ENCODE measurements at regions not wholly inside any gene's neighbourhood (a gene's known extent, or its start where the extent isn't known, plus 50 kb on each side); places are given as distances from the start of the nearest gene placed in this dataset.

DNA sequence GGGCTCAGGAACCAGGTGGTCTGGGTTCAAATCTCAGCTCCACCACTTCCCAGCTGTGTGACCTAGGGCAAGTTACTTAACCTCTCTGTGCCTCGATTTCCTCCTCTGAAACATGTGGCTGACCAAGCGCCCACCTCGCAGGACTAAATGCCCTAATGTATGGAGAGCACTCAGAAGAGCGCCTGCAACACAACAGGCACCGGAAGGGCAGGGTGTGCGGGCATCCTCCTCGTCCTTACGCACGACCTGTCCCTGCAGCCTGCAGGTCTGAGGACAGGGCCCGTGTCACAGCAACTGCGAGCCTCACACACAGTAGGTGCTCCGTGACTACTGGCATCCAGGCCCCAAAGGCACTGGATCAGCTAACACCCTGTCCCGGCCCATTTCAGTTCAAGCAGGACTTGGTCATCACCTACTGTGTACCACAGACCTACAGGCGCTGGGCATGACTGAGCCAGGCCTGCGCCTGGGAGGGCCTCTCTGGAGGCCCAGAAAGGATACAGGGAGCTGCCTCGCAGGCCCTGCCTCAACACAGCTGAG, 131.5 kb downstream of the NCOR2 start:
- no peaks in the 10 kb centered on the region for H3K36me3 ChIP-seq (ENCODE audit: control insufficient read depth, insufficient read depth, low read length)
- no peak overlapping the region for H3K9ac ChIP-seq (ENCODE audit: insufficient read depth, low read length)
- no peak for DNase-seq (ENCODE audit: low read depth in 2 of 2)
- no peaks in the 10 kb centered on the region for H3K9me3 ChIP-seq (ENCODE audit: control insufficient read depth, insufficient read depth, low read depth, low read length)
- no peak overlapping the region for H2AFZ ChIP-seq (ENCODE audit: low read length)
- H3K27ac ChIP-seq (ENCODE audit: insufficient read depth, low read length): no peak overlapping the region
- no peaks in the 10 kb centered on the region for H3K79me2 ChIP-seq (ENCODE audit: control insufficient read depth, insufficient read depth, low read length)
- no peak overlapping the region for H3K4me2 ChIP-seq (ENCODE audit: extremely low read depth, insufficient read depth, low read length)
- no peaks in the 10 kb centered on the region for H4K20me1 ChIP-seq (ENCODE audit: control insufficient read depth, extremely low read depth, insufficient read depth, low read length)
- peaks cover 7% of the 10 kb centered on the region for H3K4me1 ChIP-seq (ENCODE audit: control insufficient read depth, extremely low read depth, insufficient read depth, low read length)
- H3K27me3 ChIP-seq (ENCODE audit: control insufficient read depth, insufficient read depth, low read length): no peaks in the 10 kb centered on the region
- TF ChIP-seq, protein P1, sequence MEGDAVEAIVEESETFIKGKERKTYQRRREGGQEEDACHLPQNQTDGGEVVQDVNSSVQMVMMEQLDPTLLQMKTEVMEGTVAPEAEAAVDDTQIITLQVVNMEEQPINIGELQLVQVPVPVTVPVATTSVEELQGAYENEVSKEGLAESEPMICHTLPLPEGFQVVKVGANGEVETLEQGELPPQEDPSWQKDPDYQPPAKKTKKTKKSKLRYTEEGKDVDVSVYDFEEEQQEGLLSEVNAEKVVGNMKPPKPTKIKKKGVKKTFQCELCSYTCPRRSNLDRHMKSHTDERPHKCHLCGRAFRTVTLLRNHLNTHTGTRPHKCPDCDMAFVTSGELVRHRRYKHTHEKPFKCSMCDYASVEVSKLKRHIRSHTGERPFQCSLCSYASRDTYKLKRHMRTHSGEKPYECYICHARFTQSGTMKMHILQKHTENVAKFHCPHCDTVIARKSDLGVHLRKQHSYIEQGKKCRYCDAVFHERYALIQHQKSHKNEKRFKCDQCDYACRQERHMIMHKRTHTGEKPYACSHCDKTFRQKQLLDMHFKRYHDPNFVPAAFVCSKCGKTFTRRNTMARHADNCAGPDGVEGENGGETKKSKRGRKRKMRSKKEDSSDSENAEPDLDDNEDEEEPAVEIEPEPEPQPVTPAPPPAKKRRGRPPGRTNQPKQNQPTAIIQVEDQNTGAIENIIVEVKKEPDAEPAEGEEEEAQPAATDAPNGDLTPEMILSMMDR (conservative IDR thresholded peaks at IDR 0.05 in 1 of 2, IDR thresholded peaks at IDR 0.05 in 1 of 2; ENCODE audit: low read depth in 1 of 2, low read length in 2 of 2): no peak
- no peak for TF ChIP-seq EZH2 (IDR thresholded peaks at IDR 0.05; ENCODE audit: low read length, missing control alignments)
- no peak overlapping the region for H3K4me3 ChIP-seq (replicated peaks in 1 of 4; ENCODE audit: control extremely low read depth in 1 of 4, insufficient read depth in 1 of 4, low read depth in 3 of 4, low read length in 4 of 4)

DNA sequence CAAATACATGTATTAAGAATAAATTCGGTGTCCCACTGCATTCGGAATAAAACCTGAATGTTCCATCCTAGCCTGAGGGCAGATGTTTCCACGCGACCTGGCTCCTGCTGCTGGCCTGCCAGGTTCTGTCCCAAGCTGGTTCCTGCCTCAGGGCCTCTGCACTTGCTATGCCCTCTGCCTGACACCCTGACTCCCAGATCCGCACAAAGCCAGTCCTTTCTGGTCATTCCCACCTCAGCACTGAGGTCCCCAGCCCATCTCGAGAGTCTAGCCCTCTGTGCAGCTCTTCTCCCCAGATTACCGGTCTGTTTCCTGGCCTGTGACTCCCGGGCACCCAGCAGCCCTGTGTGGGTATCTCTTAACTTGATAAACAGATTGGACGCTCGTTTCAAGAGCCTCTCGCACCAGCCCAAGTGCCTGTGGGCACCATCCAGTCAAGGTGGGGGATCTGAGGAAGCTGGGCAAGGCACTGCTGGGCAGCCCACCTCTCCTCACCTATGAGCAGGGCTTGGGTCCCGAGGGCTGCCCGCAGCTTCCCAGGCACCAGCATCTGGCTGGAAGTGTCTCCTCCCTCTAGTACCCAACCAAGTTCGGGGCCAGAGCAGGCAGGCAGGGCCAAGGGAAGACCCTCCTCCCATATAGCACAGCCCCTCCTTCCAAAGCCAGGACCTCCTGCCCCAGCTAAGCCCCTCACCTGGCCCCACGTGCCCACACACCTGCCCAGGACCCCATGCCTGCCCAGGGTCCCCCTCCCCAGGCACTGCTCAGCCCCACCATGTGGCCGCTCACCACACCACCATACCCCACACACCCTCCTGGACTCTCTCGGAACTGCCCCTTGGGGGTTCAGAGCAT, 132.2 kb downstream of the NCOR2 start:
- Histone ChIP-seq H3K27ac (ENCODE audit: insufficient read depth, low read length) (no peak overlapping the region), H3K4me2 (ENCODE audit: extremely low read depth, insufficient read depth, low read length) (no peak overlapping the region), H3K4me1 (ENCODE audit: control insufficient read depth, extremely low read depth, insufficient read depth, low read length) (peaks cover 4% of the 10 kb centered on the region), H3K36me3 (ENCODE audit: control insufficient read depth, insufficient read depth, low read length) (peaks cover 5% of the 10 kb centered on the region), H3K9ac (ENCODE audit: insufficient read depth, low read length) (no peak overlapping the region), H3K4me3 (replicated peaks in 1 of 4; ENCODE audit: control extremely low read depth in 1 of 4, insufficient read depth in 1 of 4, low read depth in 3 of 4, low read length in 4 of 4) (no peak overlapping the region), H3K27me3 (ENCODE audit: control insufficient read depth, insufficient read depth, low read length) (no peaks in the 10 kb centered on the region), H3K9me3 (ENCODE audit: control insufficient read depth, insufficient read depth, low read depth, low read length) (no peaks in the 10 kb centered on the region), H2AFZ (ENCODE audit: low read length) (no peak overlapping the region), H4K20me1 (ENCODE audit: control insufficient read depth, extremely low read depth, insufficient read depth, low read length) (no peaks in the 10 kb centered on the region), H3K79me2 (ENCODE audit: control insufficient read depth, insufficient read depth, low read length) (no peaks in the 10 kb centered on the region)
- DNase-seq (ENCODE audit: low read depth in 2 of 2): no peak
- TF ChIP-seq EZH2 (IDR thresholded peaks at IDR 0.05; ENCODE audit: low read length, missing control alignments): no peak
- TF ChIP-seq, protein P1 (conservative IDR thresholded peaks at IDR 0.05 in 1 of 2, IDR thresholded peaks at IDR 0.05 in 1 of 2; ENCODE audit: low read depth in 1 of 2, low read length in 2 of 2): no peak

DNA sequence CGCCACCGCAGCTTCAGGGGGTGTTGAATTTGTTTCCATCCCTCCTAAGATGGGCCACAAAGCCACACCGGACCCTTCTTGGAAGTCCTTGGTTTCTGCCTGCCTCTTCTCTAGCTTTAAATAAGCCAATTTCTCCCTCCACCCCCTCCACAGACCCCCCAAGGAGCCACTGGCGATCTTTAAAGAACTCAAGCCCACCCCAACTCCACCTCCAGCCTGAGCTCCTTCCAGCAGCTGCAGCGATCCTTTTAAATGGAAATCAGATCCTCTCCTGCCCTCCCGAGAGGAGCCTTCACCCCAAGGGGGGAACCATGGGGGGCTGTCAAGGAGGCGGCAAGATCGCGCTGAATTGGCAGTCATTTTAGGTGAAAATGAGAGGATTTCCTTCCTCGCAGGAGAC, 133.1 kb downstream of the NCOR2 start:
- Histone ChIP-seq H3K36me3 (ENCODE audit: control insufficient read depth, insufficient read depth, low read length) (peaks cover 5% of the 10 kb centered on the region), H3K4me3 (replicated peaks in 1 of 4; ENCODE audit: control extremely low read depth in 1 of 4, insufficient read depth in 1 of 4, low read depth in 3 of 4, low read length in 4 of 4) (no peak overlapping the region), H3K9ac (ENCODE audit: insufficient read depth, low read length) (no peak overlapping the region), H3K79me2 (ENCODE audit: control insufficient read depth, insufficient read depth, low read length) (no peaks in the 10 kb centered on the region), H3K4me2 (ENCODE audit: extremely low read depth, insufficient read depth, low read length) (no peak overlapping the region), H3K27ac (ENCODE audit: insufficient read depth, low read length) (no peak overlapping the region), H3K4me1 (ENCODE audit: control insufficient read depth, extremely low read depth, insufficient read depth, low read length) (peaks cover 9% of the 10 kb centered on the region), H2AFZ (ENCODE audit: low read length) (no peak overlapping the region), H4K20me1 (ENCODE audit: control insufficient read depth, extremely low read depth, insufficient read depth, low read length) (no peaks in the 10 kb centered on the region), H3K9me3 (ENCODE audit: control insufficient read depth, insufficient read depth, low read depth, low read length) (no peaks in the 10 kb centered on the region), H3K27me3 (ENCODE audit: control insufficient read depth, insufficient read depth, low read length) (no peaks in the 10 kb centered on the region)
- DNase-seq (ENCODE audit: low read depth in 2 of 2): no peak
- TF ChIP-seq, protein P1 (conservative IDR thresholded peaks at IDR 0.05 in 1 of 2, IDR thresholded peaks at IDR 0.05 in 1 of 2; ENCODE audit: low read depth in 1 of 2, low read length in 2 of 2): no peak
- TF ChIP-seq EZH2 (IDR thresholded peaks at IDR 0.05; ENCODE audit: low read length, missing control alignments): no peak

All from fibroblast of lung (primary cell).